ENCODE measurements at regions not wholly inside any gene's neighbourhood (a gene's known extent, or its start where the extent isn't known, plus 50 kb on each side); places are given as distances from the start of the nearest gene placed in this dataset.

DNA sequence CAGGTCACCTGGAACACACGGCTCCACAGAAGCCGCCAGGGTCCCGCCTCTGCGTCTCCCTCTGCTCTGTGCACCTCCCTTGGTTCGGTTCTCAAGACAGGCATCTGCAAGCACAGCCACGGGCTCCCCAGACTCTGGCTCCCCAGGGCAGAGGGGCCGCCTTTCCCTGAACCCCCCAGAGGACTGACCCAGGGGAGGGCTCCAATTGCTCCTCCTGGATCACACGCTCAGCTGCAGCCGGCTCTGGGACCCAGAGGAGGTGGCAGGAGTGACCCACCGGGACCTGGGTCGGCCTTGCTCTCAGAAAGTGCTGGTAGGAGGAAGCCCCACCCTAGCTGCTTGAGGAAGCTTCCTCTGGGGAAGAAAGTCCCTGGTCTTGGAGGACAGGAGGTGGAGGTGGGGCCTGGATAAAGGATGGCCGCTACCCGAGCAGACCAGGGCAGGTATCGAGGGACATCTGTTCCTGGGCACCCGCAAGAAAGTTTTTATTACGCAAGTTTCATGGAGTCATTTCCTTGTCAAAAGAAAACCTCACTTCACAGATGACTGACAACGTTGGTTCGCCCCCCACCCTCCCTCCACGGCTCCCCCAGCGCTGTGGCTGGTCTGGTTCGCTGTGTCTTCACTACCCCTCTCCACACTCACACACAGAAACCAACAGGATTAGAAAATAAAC is 103.9 kb upstream of the AFDN start:
- Histone ChIP-seq H3K36me3 (ENCODE audit: insufficient read depth, insufficient read length, low read length) (no peaks in the 10 kb centered on the region), H3K9ac (ENCODE audit: insufficient read length, low read depth) (no peak overlapping the region), H3K4me3 (ENCODE audit: insufficient read length, low read depth) (no peak overlapping the region), H3K27me3 (ENCODE audit: insufficient read depth, insufficient read length) (no peaks in the 10 kb centered on the region), H3K4me1 (ENCODE audit: insufficient read depth, insufficient read length) (peaks cover 2% of the 10 kb centered on the region), H3K9me3 (ENCODE audit: insufficient read depth, low read length) (no peaks in the 10 kb centered on the region)
- DNase-seq (ENCODE audit: low read depth, low spot score): no peak
- TF ChIP-seq ZNF274 (IDR thresholded peaks at IDR 0.05; ENCODE audit: low read depth, low read length): no peak
- no peak for TF ChIP-seq YY1 (IDR thresholded peaks at IDR 0.05; ENCODE audit: insufficient read depth, insufficient read length)
- TF ChIP-seq SUZ12 (IDR thresholded peaks at IDR 0.05; ENCODE audit: extremely low read depth, insufficient read depth, insufficient read length): no peak

DNA sequence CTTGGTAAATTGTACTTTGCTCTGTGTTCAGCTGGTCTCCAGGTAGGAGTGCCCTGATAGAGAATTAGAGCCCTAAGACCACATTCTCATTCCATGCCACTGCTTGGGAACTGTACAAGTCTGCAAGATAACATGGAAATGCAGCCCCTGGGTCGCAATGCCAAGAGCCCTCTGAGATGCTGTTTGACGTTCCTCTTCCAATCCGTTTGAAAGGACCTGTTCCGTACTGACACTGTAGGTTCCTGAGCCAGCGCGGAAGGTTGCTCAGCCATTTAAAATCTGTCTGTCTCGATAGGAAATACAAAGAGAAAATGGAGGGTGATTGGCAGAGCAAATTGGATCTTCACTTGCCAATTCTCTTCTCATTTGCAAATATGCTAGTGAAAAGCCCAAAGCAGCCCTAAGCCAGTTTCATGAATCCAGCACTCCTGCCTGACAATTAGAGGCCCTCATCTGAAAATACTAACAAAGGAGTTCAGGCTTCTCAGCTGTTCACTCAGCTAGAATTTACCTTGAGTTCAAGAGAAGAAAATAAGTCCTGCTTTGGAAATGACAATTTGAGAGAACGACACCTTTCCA is 100.6 kb upstream of the AFDN start:
- H3K4me1 ChIP-seq (ENCODE audit: insufficient read depth, insufficient read length): no peaks in the 10 kb centered on the region
- no peaks in the 10 kb centered on the region for H3K9me3 ChIP-seq (ENCODE audit: insufficient read depth, low read length)
- DNase-seq (ENCODE audit: low read depth, low spot score): no peak
- no peaks in the 10 kb centered on the region for H3K27me3 ChIP-seq (ENCODE audit: insufficient read depth, insufficient read length)
- no peak overlapping the region for H3K9ac ChIP-seq (ENCODE audit: insufficient read length, low read depth)
- H3K4me3 ChIP-seq (ENCODE audit: insufficient read length, low read depth): no peak overlapping the region
- H3K36me3 ChIP-seq (ENCODE audit: insufficient read depth, insufficient read length, low read length): no peaks in the 10 kb centered on the region
- TF ChIP-seq ZNF274 (IDR thresholded peaks at IDR 0.05; ENCODE audit: low read depth, low read length) (no peak), YY1 (IDR thresholded peaks at IDR 0.05; ENCODE audit: insufficient read depth, insufficient read length) (no peak), SUZ12 (IDR thresholded peaks at IDR 0.05; ENCODE audit: extremely low read depth, insufficient read depth, insufficient read length) (no peak)

DNA sequence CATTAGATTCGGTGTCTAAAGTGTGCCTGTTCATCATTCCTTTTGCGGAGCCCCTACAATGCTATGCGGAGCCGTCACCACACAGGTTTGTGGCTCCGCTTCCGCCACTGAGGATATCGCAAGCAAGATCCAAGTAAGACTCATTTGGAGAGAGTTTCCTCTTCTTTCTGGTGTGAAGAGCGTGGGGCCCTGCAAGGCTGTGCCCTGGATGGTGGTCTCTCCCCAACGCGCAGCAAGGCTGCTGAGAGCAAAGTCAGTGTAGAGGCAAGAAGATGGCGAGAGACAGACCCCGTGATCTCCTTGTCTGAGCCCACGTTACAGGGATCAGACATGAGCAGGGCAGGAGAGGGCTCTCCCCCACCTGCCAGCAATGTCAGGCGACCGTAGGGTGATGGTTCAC is 96.3 kb upstream of the AFDN start:
- Histone ChIP-seq H3K36me3 (ENCODE audit: insufficient read depth, insufficient read length, low read length) (no peaks in the 10 kb centered on the region), H3K27me3 (ENCODE audit: insufficient read depth, insufficient read length) (no peaks in the 10 kb centered on the region), H3K4me3 (ENCODE audit: insufficient read length, low read depth) (no peak overlapping the region), H3K9ac (ENCODE audit: insufficient read length, low read depth) (no peak overlapping the region), H3K4me1 (ENCODE audit: insufficient read depth, insufficient read length) (no peaks in the 10 kb centered on the region), H3K9me3 (ENCODE audit: insufficient read depth, low read length) (no peaks in the 10 kb centered on the region)
- no peak for DNase-seq (ENCODE audit: low read depth, low spot score)
- TF ChIP-seq SUZ12 (IDR thresholded peaks at IDR 0.05; ENCODE audit: extremely low read depth, insufficient read depth, insufficient read length): no peak
- TF ChIP-seq YY1 (IDR thresholded peaks at IDR 0.05; ENCODE audit: insufficient read depth, insufficient read length): no peak
- TF ChIP-seq ZNF274 (IDR thresholded peaks at IDR 0.05; ENCODE audit: low read depth, low read length): no peak

DNA sequence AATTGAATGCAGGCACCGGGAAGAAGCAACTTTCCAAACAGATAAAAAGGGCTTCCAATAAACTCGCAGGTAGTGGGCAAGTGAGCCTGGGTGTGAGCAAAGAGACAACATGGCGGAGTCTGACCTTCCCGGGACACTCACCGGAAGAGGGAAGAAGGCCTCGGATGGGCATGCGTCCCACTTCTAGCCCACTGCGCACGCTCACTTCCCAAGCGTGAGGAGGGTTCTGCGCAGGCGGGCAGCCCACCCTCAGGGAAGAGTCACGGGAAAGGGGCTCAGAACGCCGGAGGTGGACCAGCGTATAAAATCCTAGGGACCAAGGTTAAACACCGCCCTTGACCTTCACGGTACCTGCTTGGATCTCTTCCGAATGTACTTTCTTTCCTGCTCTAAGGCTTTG is 95.5 kb upstream of the AFDN start:
- no peaks in the 10 kb centered on the region for H3K36me3 ChIP-seq (ENCODE audit: insufficient read depth, insufficient read length, low read length)
- no peak for DNase-seq (ENCODE audit: low read depth, low spot score)
- no peak overlapping the region for H3K9ac ChIP-seq (ENCODE audit: insufficient read length, low read depth)
- H3K27me3 ChIP-seq (ENCODE audit: insufficient read depth, insufficient read length): no peaks in the 10 kb centered on the region
- H3K4me3 ChIP-seq (ENCODE audit: insufficient read length, low read depth): no peak overlapping the region
- no peaks in the 10 kb centered on the region for H3K9me3 ChIP-seq (ENCODE audit: insufficient read depth, low read length)
- no peaks in the 10 kb centered on the region for H3K4me1 ChIP-seq (ENCODE audit: insufficient read depth, insufficient read length)
- TF ChIP-seq ZNF274 (IDR thresholded peaks at IDR 0.05; ENCODE audit: low read depth, low read length) (no peak), YY1 (IDR thresholded peaks at IDR 0.05; ENCODE audit: insufficient read depth, insufficient read length) (no peak), SUZ12 (IDR thresholded peaks at IDR 0.05; ENCODE audit: extremely low read depth, insufficient read depth, insufficient read length) (no peak)

DNA sequence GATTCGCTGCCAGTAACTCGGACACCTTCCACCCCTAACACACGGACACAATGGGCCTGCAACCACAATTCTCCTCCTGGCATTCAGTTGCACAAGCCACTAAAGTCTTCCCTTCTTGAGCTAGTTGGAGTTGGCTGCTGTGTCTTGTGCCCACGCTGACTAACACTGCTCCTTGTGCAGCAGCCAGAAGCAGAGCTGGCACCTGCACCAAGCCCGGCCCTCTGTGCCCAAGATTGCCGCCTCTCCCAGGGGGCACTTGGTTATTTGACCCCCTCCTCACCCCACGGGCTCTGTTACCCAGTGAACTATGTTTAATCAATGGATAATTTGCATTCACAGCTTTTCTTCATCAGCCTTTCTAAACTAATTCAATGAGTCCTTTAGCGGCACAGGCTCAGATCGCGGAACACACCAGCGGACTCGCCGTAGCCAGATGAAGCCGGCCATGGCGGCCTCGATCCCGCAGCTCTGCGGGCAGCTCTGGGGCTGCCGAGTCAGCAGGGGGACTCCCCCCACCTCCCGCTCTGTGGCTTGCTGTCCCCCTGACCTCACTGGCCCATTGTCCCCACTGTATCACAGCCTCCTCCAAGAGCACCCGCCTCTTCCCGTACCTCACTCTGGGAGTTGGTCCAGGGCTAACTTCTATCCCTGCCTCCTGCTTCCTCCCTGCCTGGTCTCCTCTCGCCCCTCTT is 94.8 kb upstream of the AFDN start:
- no peak for DNase-seq (ENCODE audit: low read depth, low spot score)
- H3K36me3 ChIP-seq (ENCODE audit: insufficient read depth, insufficient read length, low read length): no peaks in the 10 kb centered on the region
- TF ChIP-seq SUZ12 (IDR thresholded peaks at IDR 0.05; ENCODE audit: extremely low read depth, insufficient read depth, insufficient read length): no peak
- no peak for TF ChIP-seq YY1 (IDR thresholded peaks at IDR 0.05; ENCODE audit: insufficient read depth, insufficient read length)
- no peak for TF ChIP-seq ZNF274 (IDR thresholded peaks at IDR 0.05; ENCODE audit: low read depth, low read length)
- no peaks in the 10 kb centered on the region for H3K9me3 ChIP-seq (ENCODE audit: insufficient read depth, low read length)
- no peak overlapping the region for H3K4me3 ChIP-seq (ENCODE audit: insufficient read length, low read depth)
- H3K9ac ChIP-seq (ENCODE audit: insufficient read length, low read depth): no peak overlapping the region
- no peaks in the 10 kb centered on the region for H3K27me3 ChIP-seq (ENCODE audit: insufficient read depth, insufficient read length)
- H3K4me1 ChIP-seq (ENCODE audit: insufficient read depth, insufficient read length): no peaks in the 10 kb centered on the region

DNA sequence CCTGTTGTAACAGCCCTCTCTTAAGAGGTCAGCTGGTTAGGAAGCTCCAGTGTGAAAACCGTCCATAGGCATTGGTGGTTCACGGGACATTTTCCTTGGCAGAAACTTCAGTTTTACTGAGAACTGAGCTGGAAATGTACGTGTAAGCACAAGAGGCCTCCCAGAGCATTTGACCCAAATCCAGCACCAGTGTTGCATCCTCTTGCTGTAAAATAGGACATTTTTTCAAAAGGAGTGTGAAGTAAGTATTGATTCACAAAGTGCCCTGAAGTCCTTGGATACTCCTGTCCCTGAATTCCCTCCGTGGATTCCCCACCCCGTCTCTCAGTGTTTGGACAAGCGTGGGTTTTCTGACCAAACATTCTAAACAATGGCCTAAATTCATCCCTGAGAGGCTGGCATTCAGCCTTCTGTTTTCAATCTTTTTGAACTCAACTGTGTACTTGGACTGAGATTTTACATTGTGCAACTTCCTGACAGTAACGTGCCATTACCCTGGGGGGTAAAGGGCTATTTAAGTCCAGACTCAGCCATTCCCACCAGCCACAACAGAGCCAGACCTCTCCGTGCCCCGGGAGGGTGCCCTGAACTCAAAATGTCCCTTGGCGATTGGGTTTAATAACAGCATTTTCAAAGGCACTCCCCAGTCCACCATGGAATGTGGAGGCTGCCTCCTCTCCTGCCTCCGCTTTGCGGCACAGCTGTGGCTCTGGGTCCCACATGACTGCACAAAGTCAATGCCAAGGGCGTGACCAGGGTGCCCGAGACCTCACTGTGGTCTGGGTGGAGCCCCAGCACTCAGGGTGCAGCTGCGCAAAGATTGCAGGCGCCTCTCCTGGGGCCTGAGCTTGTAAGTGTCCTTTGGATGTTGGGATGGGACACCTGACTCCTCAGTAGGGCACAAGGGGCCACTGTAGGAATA is 92.7 kb upstream of the AFDN start:
- no peak for TF ChIP-seq YY1 (IDR thresholded peaks at IDR 0.05; ENCODE audit: insufficient read depth, insufficient read length)
- TF ChIP-seq SUZ12 (IDR thresholded peaks at IDR 0.05; ENCODE audit: extremely low read depth, insufficient read depth, insufficient read length): no peak
- no peak for TF ChIP-seq ZNF274 (IDR thresholded peaks at IDR 0.05; ENCODE audit: low read depth, low read length)
- DNase-seq (ENCODE audit: low read depth, low spot score): no peak
- Histone ChIP-seq H3K4me3 (ENCODE audit: insufficient read length, low read depth) (no peak overlapping the region), H3K27me3 (ENCODE audit: insufficient read depth, insufficient read length) (no peaks in the 10 kb centered on the region), H3K4me1 (ENCODE audit: insufficient read depth, insufficient read length) (no peaks in the 10 kb centered on the region), H3K36me3 (ENCODE audit: insufficient read depth, insufficient read length, low read length) (no peaks in the 10 kb centered on the region), H3K9me3 (ENCODE audit: insufficient read depth, low read length) (no peaks in the 10 kb centered on the region), H3K9ac (ENCODE audit: insufficient read length, low read depth) (no peak overlapping the region)

Data from NT2/D1 (cell line).